Loucy (cell line): ENCODE measurements at regions not wholly inside any gene's neighbourhood (a gene's known extent, or its start where the extent isn't known, plus 50 kb on each side); places are given as distances from the start of the nearest gene placed in this dataset.

Source experiments
- H2AFZ ChIP-seq: fragments of 200-600 bp; sonication (generic); 2 replicates; pipeline ENCODE4 v1.6.0; 2016; ENCODE audit warnings: antibody characterized with exemption, mild to moderate bottlenecking, low read length, moderate library complexity
- H3F3A ChIP-seq: fragments of 200-600 bp; 2 replicates; pipeline ENCODE4 v1.6.0; 2016; ENCODE audit warnings: antibody characterized with exemption, low read depth, mild to moderate bottlenecking
- H3K27me3 ChIP-seq: fragments of 200-600 bp; sonication (generic); 2 replicates; pipeline ENCODE4 v1.6.1; 2014; ENCODE audit warnings: low read length, mild to moderate bottlenecking; ENCODE audit not compliant: insufficient read depth, poor library complexity, severe bottlenecking
- H3K36me3 ChIP-seq: fragments of 200-600 bp; sonication (generic); 2 replicates; pipeline ENCODE4 v1.6.1; 2016; ENCODE audit warnings: low read length; ENCODE audit not compliant: insufficient read depth
- H3K4me1 ChIP-seq: fragments of 200-600 bp; sonication (generic); 2 replicates; pipeline ENCODE4 v1.5.1; 2014; ENCODE audit warnings: low read length, mild to moderate bottlenecking; ENCODE audit not compliant: insufficient read depth, poor library complexity, severe bottlenecking
- H3K4me2 ChIP-seq: fragments of 200-600 bp; sonication (generic); 2 replicates; pipeline ENCODE4 v1.6.0; 2014; ENCODE audit warnings: antibody characterized with exemption, low read length, low read depth, mild to moderate bottlenecking; ENCODE audit not compliant: poor library complexity, severe bottlenecking
- H3K4me3 ChIP-seq: fragments of 200-600 bp; sonication (generic); 2 replicates; pipeline ENCODE4 v1.5.1; 2014; ENCODE audit warnings: low read length, mild to moderate bottlenecking, mixed read lengths; ENCODE audit not compliant: poor library complexity, severe bottlenecking
- H3K79me2 ChIP-seq: fragments of 200-600 bp; sonication (generic); 2 replicates; pipeline ENCODE4 v1.6.1; 2014; ENCODE audit warnings: low read length; ENCODE audit not compliant: insufficient read depth
- H3K9ac ChIP-seq: fragments of 200-600 bp; sonication (generic); 2 replicates; pipeline ENCODE4 v1.6.0; 2014; ENCODE audit warnings: mild to moderate bottlenecking, low read depth, low read length, moderate library complexity; ENCODE audit not compliant: poor library complexity, severe bottlenecking
- H3K9me2 ChIP-seq: fragments of 200-600 bp; sonication (generic); replicated peaks from 2 replicates; pipeline ENCODE4 v1.6.1; 2016; ENCODE audit warnings: low read depth, low read length, mixed read lengths
- H3K9me3 ChIP-seq: fragments of 200-600 bp; sonication (generic); 2 replicates; pipeline ENCODE4 v1.6.1; 2014; ENCODE audit warnings: mild to moderate bottlenecking, antibody characterized with exemption, low read length, low read depth; ENCODE audit not compliant: insufficient read depth
- H4K20me1 ChIP-seq: fragments of 200-600 bp; sonication (generic); 2 replicates; pipeline ENCODE4 v1.6.0; 2014; ENCODE audit warnings: antibody characterized with exemption, low read length, mild to moderate bottlenecking; ENCODE audit not compliant: insufficient read depth, poor library complexity, severe bottlenecking
- CTCF ChIP-seq: fragments of 200-600 bp; sonication (generic); conservative IDR thresholded peaks from 2 replicates; pipeline ENCODE4 v1.5.1; 2014; ENCODE audit warnings: mild to moderate bottlenecking, antibody characterized with exemption, low read length
- EZH2phosphoT487 ChIP-seq: fragments of 200-600 bp; IDR thresholded peaks from 2 replicates; pipeline ENCODE4 v1.6.1; 2018; ENCODE audit warnings: antibody characterized with exemption, mild to moderate bottlenecking, moderate library complexity, borderline replicate concordance

- Histone ChIP-seq H3K9me2 (no peaks in the 10 kb centered on the region), H3K9ac (no peak overlapping the region), H4K20me1 (no peaks in the 10 kb centered on the region), H3K9me3 (no peaks in the 10 kb centered on the region), H3K4me2 (no peak overlapping the region), H3K79me2 (peaks cover 9% of the 10 kb centered on the region; the same call in 1 of the 2 replicates), H3K27me3 (no peaks in the 10 kb centered on the region), H2AFZ (no peak overlapping the region), H3K36me3 (no peaks in the 10 kb centered on the region), H3K4me1 (no peaks in the 10 kb centered on the region), H3K4me3 (no peak overlapping the region), H3F3A (no peaks in the 10 kb centered on the region)
- TF ChIP-seq EZH2phosphoT487 (no peak), CTCF (no peak)
Observed at GRCh38 chr6:143569040-143569439, 57.5 kb upstream of the FUCA2 start.

- H3K4me3 ChIP-seq: no peak overlapping the region
Observed at GRCh38 chr6:143564484-143565017, 53.0 kb upstream of the FUCA2 start.

GRCh38 chr6:143562143-143562542 is 50.6 kb upstream of the FUCA2 start:
- Histone ChIP-seq H3F3A (no peaks in the 10 kb centered on the region), H3K9ac (no peak overlapping the region), H3K36me3 (no peaks in the 10 kb centered on the region), H3K9me3 (no peaks in the 10 kb centered on the region), H2AFZ (no peak overlapping the region), H4K20me1 (no peaks in the 10 kb centered on the region), H3K4me3 (no peak overlapping the region), H3K4me2 (no peak overlapping the region), H3K79me2 (peaks cover 15% of the 10 kb centered on the region; the same call in 1 of the 2 replicates), H3K27me3 (no peaks in the 10 kb centered on the region), H3K4me1 (peaks cover 6% of the 10 kb centered on the region), H3K9me2 (no peaks in the 10 kb centered on the region)
- no peak for TF ChIP-seq CTCF
- TF ChIP-seq EZH2phosphoT487: no peak

More at GRCh38 chr6:143564484-143565017, 53.0 kb upstream of the FUCA2 start:
- peaks cover 10% of the 10 kb centered on the region; the same call in 1 of the 2 replicates for H3K79me2 ChIP-seq
- no peaks in the 10 kb centered on the region for H3K36me3 ChIP-seq
- peaks cover 6% of the 10 kb centered on the region for H3K4me1 ChIP-seq
- no peaks in the 10 kb centered on the region for H3K27me3 ChIP-seq
- no peak overlapping the region for H3K4me2 ChIP-seq
- H2AFZ ChIP-seq: no peak overlapping the region
- H3F3A ChIP-seq: no peaks in the 10 kb centered on the region
- H3K9me3 ChIP-seq: no peaks in the 10 kb centered on the region
- TF ChIP-seq EZH2phosphoT487 (no peak), CTCF (no peak)
- H3K9me2 ChIP-seq: no peaks in the 10 kb centered on the region
- no peak overlapping the region for H3K9ac ChIP-seq
- no peaks in the 10 kb centered on the region for H4K20me1 ChIP-seq
